ENCODE measurements at regions not wholly inside any gene's neighbourhood (a gene's known extent, or its start where the extent isn't known, plus 50 kb on each side); places are given as distances from the start of the nearest gene placed in this dataset.

GRCh38 chr9:78863531-78863930, 566.6 kb downstream of the PSAT1 start:
- H3K27me3 ChIP-seq = no peaks in the 10 kb centered on the region
- intact Hi-C loops (cut with DNase I) = no loop called here
- no peaks in the 10 kb centered on the region for H3K4me1 ChIP-seq
- no peaks in the 10 kb centered on the region for H3K36me3 ChIP-seq
- no peak overlapping the region for H3K4me3 ChIP-seq
- no peak overlapping the region for H3K27ac ChIP-seq
- no peaks in the 10 kb centered on the region for H3K9me3 ChIP-seq
- no peak for DNase-seq
- ATAC-seq = no peak
- TF ChIP-seq, protein P1, sequence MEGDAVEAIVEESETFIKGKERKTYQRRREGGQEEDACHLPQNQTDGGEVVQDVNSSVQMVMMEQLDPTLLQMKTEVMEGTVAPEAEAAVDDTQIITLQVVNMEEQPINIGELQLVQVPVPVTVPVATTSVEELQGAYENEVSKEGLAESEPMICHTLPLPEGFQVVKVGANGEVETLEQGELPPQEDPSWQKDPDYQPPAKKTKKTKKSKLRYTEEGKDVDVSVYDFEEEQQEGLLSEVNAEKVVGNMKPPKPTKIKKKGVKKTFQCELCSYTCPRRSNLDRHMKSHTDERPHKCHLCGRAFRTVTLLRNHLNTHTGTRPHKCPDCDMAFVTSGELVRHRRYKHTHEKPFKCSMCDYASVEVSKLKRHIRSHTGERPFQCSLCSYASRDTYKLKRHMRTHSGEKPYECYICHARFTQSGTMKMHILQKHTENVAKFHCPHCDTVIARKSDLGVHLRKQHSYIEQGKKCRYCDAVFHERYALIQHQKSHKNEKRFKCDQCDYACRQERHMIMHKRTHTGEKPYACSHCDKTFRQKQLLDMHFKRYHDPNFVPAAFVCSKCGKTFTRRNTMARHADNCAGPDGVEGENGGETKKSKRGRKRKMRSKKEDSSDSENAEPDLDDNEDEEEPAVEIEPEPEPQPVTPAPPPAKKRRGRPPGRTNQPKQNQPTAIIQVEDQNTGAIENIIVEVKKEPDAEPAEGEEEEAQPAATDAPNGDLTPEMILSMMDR (IDR thresholded peaks at IDR 0.05) = no peak

DNA sequence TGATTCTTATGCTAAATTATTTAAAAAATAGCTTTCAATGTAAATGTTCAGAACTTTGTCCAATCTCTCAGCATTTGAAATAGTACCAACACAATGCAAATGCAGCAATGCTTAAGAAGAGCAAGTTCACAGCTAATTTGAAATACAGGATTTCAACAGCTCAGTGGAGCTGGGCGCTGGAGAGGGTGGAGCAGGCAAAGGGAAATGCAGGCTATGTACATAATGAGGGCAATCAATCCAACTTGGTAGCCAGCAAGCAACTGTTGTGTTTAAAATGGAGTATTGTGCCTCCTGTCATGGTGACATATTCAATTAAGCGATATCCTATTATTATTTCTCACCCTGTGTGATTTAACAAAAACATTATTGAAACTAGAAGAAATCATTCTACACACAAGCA, 568.8 kb downstream of the PSAT1 start:
- intact Hi-C loops (cut with DNase I) = no loop called here
- no peaks in the 10 kb centered on the region for H3K4me1 ChIP-seq
- no peak for DNase-seq
- TF ChIP-seq, protein P1 (IDR thresholded peaks at IDR 0.05) = no peak
- H3K27me3 ChIP-seq = no peaks in the 10 kb centered on the region
- no peak overlapping the region for H3K4me3 ChIP-seq
- H3K27ac ChIP-seq = no peak overlapping the region
- no peak for ATAC-seq
- no peaks in the 10 kb centered on the region for H3K9me3 ChIP-seq
- no peaks in the 10 kb centered on the region for H3K36me3 ChIP-seq

DNA sequence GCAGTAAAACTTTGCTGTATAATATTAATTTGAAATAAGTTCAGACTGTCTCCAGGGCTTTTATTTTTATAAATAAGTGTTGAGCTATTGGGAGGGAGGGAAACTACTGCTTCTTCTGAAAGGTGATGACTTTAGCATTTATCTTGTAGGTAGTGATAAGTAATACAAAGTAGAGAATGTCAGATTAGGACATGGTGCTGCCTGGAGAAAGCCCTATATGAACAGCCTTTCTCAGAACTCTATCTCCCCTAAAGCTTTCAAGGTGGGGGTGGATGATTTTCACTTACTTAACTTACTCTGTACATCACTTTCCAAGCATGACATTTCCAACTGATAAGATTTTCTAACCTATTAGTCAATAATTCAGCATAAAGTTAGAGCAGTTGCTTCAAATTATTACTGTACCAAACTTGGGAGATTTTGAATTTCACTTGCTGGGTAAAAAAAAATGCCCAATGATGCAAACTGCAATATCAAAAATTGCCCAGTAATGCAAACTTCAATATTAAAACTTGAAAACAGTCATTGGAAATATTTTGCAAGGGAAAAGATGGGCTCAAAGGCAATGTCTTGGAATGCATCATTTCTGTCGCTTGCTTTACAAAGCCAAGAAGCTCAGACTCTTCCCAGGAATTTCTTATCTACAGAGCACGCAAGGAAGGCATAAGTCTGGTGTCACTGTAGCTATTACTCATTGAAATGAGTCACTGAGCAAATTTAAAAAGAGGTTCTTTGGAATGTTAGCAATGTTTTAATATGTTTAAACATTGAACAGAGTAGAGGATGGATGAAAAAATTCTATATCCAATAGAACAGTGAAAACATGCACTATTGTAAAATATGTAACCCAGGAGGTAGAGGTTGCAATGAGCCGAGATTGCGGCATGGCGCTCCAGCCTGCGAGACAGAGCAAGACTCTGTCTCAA, 569.5 kb downstream of the PSAT1 start:
- intact Hi-C loops (cut with DNase I) = no loop called here
- TF ChIP-seq, protein P1 (IDR thresholded peaks at IDR 0.05) = no peak
- H3K9me3 ChIP-seq = no peaks in the 10 kb centered on the region
- no peak overlapping the region for H3K4me3 ChIP-seq
- no peaks in the 10 kb centered on the region for H3K27me3 ChIP-seq
- ATAC-seq = no peak
- no peaks in the 10 kb centered on the region for H3K4me1 ChIP-seq
- no peaks in the 10 kb centered on the region for H3K36me3 ChIP-seq
- no peak overlapping the region for H3K27ac ChIP-seq
- DNase-seq = no peak

GRCh38 chr9:78871086-78871451, 574.1 kb downstream of the PSAT1 start:
- no peaks in the 10 kb centered on the region for H3K9me3 ChIP-seq
- no peaks in the 10 kb centered on the region for H3K36me3 ChIP-seq
- H3K27me3 ChIP-seq = no peaks in the 10 kb centered on the region
- H3K27ac ChIP-seq = no peak overlapping the region
- ATAC-seq (no peak), DNase-seq (no peak)
- no peaks in the 10 kb centered on the region for H3K4me1 ChIP-seq
- intact Hi-C loops (cut with DNase I) = no loop called here
- TF ChIP-seq, protein P1 (IDR thresholded peaks at IDR 0.05) = no peak
- H3K4me3 ChIP-seq = no peak overlapping the region

DNA sequence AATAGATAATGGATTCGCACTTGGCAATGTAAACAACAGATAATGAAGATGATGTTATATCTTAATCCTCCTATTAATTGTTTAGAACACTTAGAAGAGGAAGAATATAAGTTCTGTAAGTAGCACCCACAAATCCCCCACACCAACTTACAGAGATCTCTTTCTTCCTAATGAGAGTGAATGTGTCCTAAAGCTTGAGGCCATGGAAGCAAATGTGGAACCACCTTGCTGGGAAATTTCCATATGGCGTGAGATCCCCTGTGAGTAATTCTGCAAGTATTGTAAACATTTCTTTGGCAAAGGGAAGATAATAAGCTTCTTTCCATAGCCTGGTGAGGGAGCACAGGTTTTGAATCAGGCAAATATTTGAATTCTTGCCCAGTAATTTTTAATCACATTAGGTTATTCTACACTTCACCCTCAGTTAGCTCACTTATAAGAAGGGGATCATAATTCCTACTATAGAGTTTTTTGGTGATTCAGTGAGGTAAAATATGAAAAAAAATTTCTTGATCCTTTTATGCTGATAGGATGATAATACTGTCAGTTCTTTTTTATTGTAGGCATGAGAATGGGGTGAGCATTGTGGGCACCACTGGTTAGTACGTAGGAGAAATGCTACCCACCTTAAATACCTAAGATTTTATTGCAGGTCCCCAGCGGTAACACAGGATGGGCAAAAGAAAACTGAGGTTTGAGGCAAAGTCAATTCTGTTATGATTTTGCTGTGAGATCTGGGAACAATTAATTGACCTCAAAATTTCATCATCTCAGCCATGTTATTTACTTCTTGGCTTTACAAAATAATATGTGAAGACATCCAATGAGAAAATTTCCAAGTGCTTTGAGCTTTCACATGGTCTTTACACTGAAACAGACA, 574.8 kb downstream of the PSAT1 start:
- Histone ChIP-seq H3K4me1 (no peaks in the 10 kb centered on the region), H3K9me3 (no peaks in the 10 kb centered on the region), H3K4me3 (no peak overlapping the region), H3K36me3 (no peaks in the 10 kb centered on the region), H3K27me3 (no peaks in the 10 kb centered on the region), H3K27ac (no peak overlapping the region)
- TF ChIP-seq, protein P1 (IDR thresholded peaks at IDR 0.05) = no peak
- ATAC-seq (no peak), DNase-seq (no peak)
- intact Hi-C loops (cut with DNase I) = no loop called here

Measured in upper lobe of right lung (tissue), 1 donor.